ENCODE measurements at regions not wholly inside any gene's neighbourhood (a gene's known extent, or its start where the extent isn't known, plus 50 kb on each side); places are given as distances from the start of the nearest gene placed in this dataset.

GRCh38 chr11:69384251-69385143 lies 90.5 kb downstream of the MYEOV start:
- Histone ChIP-seq H4K8ac (replicated peaks; ENCODE audit: insufficient read length, low read depth, low read length) (no peak overlapping the region), H2AK5ac (ENCODE audit: insufficient read length, low read length) (no peak overlapping the region), H3K4me2 (ENCODE audit: insufficient read depth, insufficient read length, low read length) (no peak overlapping the region), H3K4ac (ENCODE audit: low read depth, low read length) (no peak overlapping the region), H3K27ac (ENCODE audit: insufficient read length, low read depth, low read length) (no peak overlapping the region), H3K4me1 (ENCODE audit: insufficient read depth, low read length) (peaks cover 2% of the 10 kb centered on the region; the same call in 1 of the 2 replicates), H3K79me2 (ENCODE audit: insufficient read depth, low read length) (no peaks in the 10 kb centered on the region), H2BK20ac (ENCODE audit: low read depth, low read length, poor library complexity, severe bottlenecking) (no peak overlapping the region), H3K14ac (ENCODE audit: insufficient read depth, low read length) (no peak overlapping the region), H3K9ac (ENCODE audit: extremely low read depth, insufficient read length, low read length) (no peak overlapping the region), H3K23me2 (ENCODE audit: insufficient read length, low read depth, low read length, poor library complexity, severe bottlenecking) (no peaks in the 10 kb centered on the region), H2BK120ac (ENCODE audit: low read depth, low read length, poor library complexity, severe bottlenecking) (no peak overlapping the region), H3K56ac (ENCODE audit: insufficient read length, low read depth, low read length) (no peak overlapping the region), H3K23ac (ENCODE audit: insufficient read length, low read depth, low read length) (no peak overlapping the region), H2BK12ac (ENCODE audit: insufficient read length, low read depth, low read length) (no peak overlapping the region), H2BK15ac (ENCODE audit: low read depth, low read length) (no peak overlapping the region), H4K91ac (ENCODE audit: insufficient read length, low read depth, low read length) (no peak overlapping the region), H3K9me3 (ENCODE audit: control insufficient read depth, low read depth, low read length) (peaks cover 12% of the 10 kb centered on the region), H3T11ph (ENCODE audit: low read length) (no peak overlapping the region), H3K79me1 (ENCODE audit: insufficient read depth, low read depth, low read length, poor library complexity, severe bottlenecking) (no peaks in the 10 kb centered on the region), H3K18ac (ENCODE audit: insufficient read length, low read depth, low read length) (no peak overlapping the region), H3K27me3 (ENCODE audit: insufficient read depth, low read length) (no peaks in the 10 kb centered on the region), H2BK5ac (ENCODE audit: insufficient read length, low read length) (no peak overlapping the region), H4K20me1 (ENCODE audit: control insufficient read depth, insufficient read depth, insufficient read length) (no peaks in the 10 kb centered on the region), H4K5ac (ENCODE audit: insufficient read length, low read depth, low read length) (no peak overlapping the region), H2AFZ (ENCODE audit: low read length) (no peak overlapping the region)
- Mint-ChIP-seq H3K27ac (no peak overlapping the region), H3K4me1 (peaks cover 5 to 10% of the 10 kb centered on the region in 2 experiments; a peak in 3 of 4 replicates), H3K4me3 (no peak overlapping the region), H3K36me3 (ENCODE audit: insufficient read depth in 1 of 3, low read depth in 3 of 3) (peaks cover 0 to 24% (median 14%) of the 10 kb centered on the region in 3 experiments; a peak in 6 of 7 replicates), H3K9me3 (peaks cover 22% of the 10 kb centered on the region in 2 experiments), H3K27me3 (ENCODE audit: low read depth) (peaks cover 4% of the 10 kb centered on the region)
- DNase-seq: peak; percentile 14
- TF ChIP-seq CTCF (conservative IDR thresholded peaks at IDR 0.05): no peak
- WGBS (ENCODE audit: extremely low coverage, insufficient read length, low lambda C conversion rate): no CpG with 5 or more reads among the region's 31 CpGs

Data from H9 (cell line).